ENCODE measurements at regions not wholly inside any gene's neighbourhood (a gene's known extent, or its start where the extent isn't known, plus 50 kb on each side); places are given as distances from the start of the nearest gene placed in this dataset.

- Histone ChIP-seq H3K4me1 (no peaks in the 10 kb centered on the region), H3K36me3 (no peaks in the 10 kb centered on the region), H3K4me3 (no peak overlapping the region), H3K9me3 (replicated peaks) (peaks cover 13% of the 10 kb centered on the region), H3K27ac (replicated peaks) (no peak overlapping the region), H3K27me3 (ENCODE audit: low read depth) (no peaks in the 10 kb centered on the region)
- no peak for DNase-seq
- intact Hi-C loops (cut with micrococcal nuclease), result no loop called here
- no peak for TF ChIP-seq CTCF (IDR thresholded peaks at IDR 0.05; ENCODE audit: borderline replicate concordance)
Observed at GRCh38 chr3:162332344-162332743, 835.7 kb downstream of the OTOL1 start.

- Histone ChIP-seq H3K4me3 (no peak overlapping the region), H3K4me1 (no peaks in the 10 kb centered on the region), H3K27me3 (ENCODE audit: low read depth) (no peaks in the 10 kb centered on the region), H3K36me3 (no peaks in the 10 kb centered on the region), H3K9me3 (replicated peaks) (peaks cover 13% of the 10 kb centered on the region), H3K27ac (replicated peaks) (no peak overlapping the region)
- TF ChIP-seq CTCF (IDR thresholded peaks at IDR 0.05; ENCODE audit: borderline replicate concordance), result no peak
- DNase-seq, result no peak
- intact Hi-C loops (cut with micrococcal nuclease), result no loop called here
Observed at GRCh38 chr3:162334537-162334936, 837.9 kb downstream of the OTOL1 start.

GRCh38 chr3:162337630-162338029 lies 841.0 kb downstream of the OTOL1 start:
- intact Hi-C loops (cut with micrococcal nuclease), result no loop called here
- no peak for DNase-seq
- Histone ChIP-seq H3K36me3 (no peaks in the 10 kb centered on the region), H3K27ac (replicated peaks) (no peak overlapping the region), H3K9me3 (replicated peaks) (peaks cover 19% of the 10 kb centered on the region), H3K4me3 (no peak overlapping the region), H3K27me3 (ENCODE audit: low read depth) (no peaks in the 10 kb centered on the region), H3K4me1 (no peaks in the 10 kb centered on the region)
- no peak for TF ChIP-seq CTCF (IDR thresholded peaks at IDR 0.05; ENCODE audit: borderline replicate concordance)

- no peaks in the 10 kb centered on the region for H3K36me3 ChIP-seq
- no peaks in the 10 kb centered on the region for H3K4me1 ChIP-seq
- H3K9me3 ChIP-seq (replicated peaks), result peaks cover 19% of the 10 kb centered on the region
- H3K27ac ChIP-seq (replicated peaks), result no peak overlapping the region
- TF ChIP-seq CTCF (IDR thresholded peaks at IDR 0.05; ENCODE audit: borderline replicate concordance), result no peak
- H3K27me3 ChIP-seq (ENCODE audit: low read depth), result no peaks in the 10 kb centered on the region
- no peak for DNase-seq
- H3K4me3 ChIP-seq, result no peak overlapping the region
- intact Hi-C loops (cut with micrococcal nuclease), result no loop called here
Observed at GRCh38 chr3:162338514-162338913, 841.9 kb downstream of the OTOL1 start.

- H3K9me3 ChIP-seq (replicated peaks), result no peaks in the 10 kb centered on the region
- no peak overlapping the region for H3K27ac ChIP-seq (replicated peaks)
- intact Hi-C loops (cut with micrococcal nuclease), result no loop called here
- no peak for DNase-seq
- H3K4me1 ChIP-seq, result no peaks in the 10 kb centered on the region
- no peak overlapping the region for H3K4me3 ChIP-seq
- no peaks in the 10 kb centered on the region for H3K36me3 ChIP-seq
- no peak for TF ChIP-seq CTCF (IDR thresholded peaks at IDR 0.05; ENCODE audit: borderline replicate concordance)
- no peaks in the 10 kb centered on the region for H3K27me3 ChIP-seq (ENCODE audit: low read depth)
Observed at GRCh38 chr3:162348912-162349311, 852.3 kb downstream of the OTOL1 start.

GRCh38 chr3:162353414-162353813 lies 856.8 kb downstream of the OTOL1 start:
- intact Hi-C loops (cut with micrococcal nuclease), result no loop called here
- TF ChIP-seq CTCF (IDR thresholded peaks at IDR 0.05; ENCODE audit: borderline replicate concordance), result no peak
- H3K27ac ChIP-seq (replicated peaks), result no peak overlapping the region
- H3K4me3 ChIP-seq, result no peak overlapping the region
- no peaks in the 10 kb centered on the region for H3K27me3 ChIP-seq (ENCODE audit: low read depth)
- H3K4me1 ChIP-seq, result no peaks in the 10 kb centered on the region
- DNase-seq, result no peak
- no peaks in the 10 kb centered on the region for H3K36me3 ChIP-seq
- no peaks in the 10 kb centered on the region for H3K9me3 ChIP-seq (replicated peaks)
